IMR-90 (cell line): ENCODE measurements at regions not wholly inside any gene's neighbourhood (a gene's known extent, or its start where the extent isn't known, plus 50 kb on each side); places are given as distances from the start of the nearest gene placed in this dataset.

Source experiments
- BHLHE40 ChIP-seq: fragments of 150-350 bp; IDR thresholded peaks from 2 replicates; pipeline ENCODE4 v1.6.1; 2016; ENCODE audit warnings: mild to moderate bottlenecking, low read depth, low read length
- CTCF ChIP-seq: conservative IDR thresholded peaks from 2 replicates; pipeline ENCODE4 v1.5.1; 2012; ENCODE audit warnings: mild to moderate bottlenecking, low read depth, low read length, improper control_type of control experiment
- MAFK ChIP-seq: IDR thresholded peaks from 2 replicates; pipeline ENCODE4 v1.6.1; 2012; ENCODE audit warnings: low read depth, low read length, improper control_type of control experiment
- POLR2A ChIP-seq: IDR thresholded peaks from 2 replicates; pipeline ENCODE4 v1.6.1; 2012; ENCODE audit warnings: mild to moderate bottlenecking, low read depth, low read length
- RCOR1 ChIP-seq: IDR thresholded peaks from 2 replicates; pipeline ENCODE4 v1.6.1; 2012; ENCODE audit warnings: mild to moderate bottlenecking, low read length, improper control_type of control experiment; ENCODE audit not compliant: insufficient replicate concordance
- SMC3 ChIP-seq: fragments of 150-350 bp; IDR thresholded peaks from 2 replicates; pipeline ENCODE4 v1.6.1; 2016; ENCODE audit warnings: low read depth, mild to moderate bottlenecking, antibody characterized with exemption, low read length, moderate library complexity
- USF2 ChIP-seq: fragments of 150-350 bp; IDR thresholded peaks from 2 replicates; pipeline ENCODE4 v1.6.1; 2017; ENCODE audit warnings: mild to moderate bottlenecking, antibody characterized with exemption, low read length, low read depth

DNA sequence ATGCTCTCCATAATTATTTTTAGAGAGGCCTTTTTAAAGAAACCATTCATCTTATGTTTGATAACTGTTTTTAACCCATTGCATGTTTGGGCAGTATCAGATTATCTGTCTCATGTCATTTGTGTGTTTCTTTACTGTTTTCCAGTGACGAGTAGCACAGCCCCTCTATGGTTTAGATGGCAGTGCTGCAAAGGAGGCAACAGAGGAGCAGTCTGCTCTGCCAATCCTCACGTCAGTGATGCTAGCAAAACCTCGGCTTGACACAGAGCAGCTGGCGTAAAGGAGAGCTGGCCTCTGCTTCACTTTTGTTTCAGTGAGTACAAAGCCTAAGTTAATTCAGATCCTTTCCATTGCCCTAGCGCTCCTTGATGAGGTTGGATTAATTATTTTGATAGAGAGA is 80.4 kb upstream of the GARIN1A start:
- TF ChIP-seq CTCF (no peak), SMC3 (no peak), USF2 (no peak), POLR2A (no peak), MAFK (no peak), RCOR1 (no peak), BHLHE40 (no peak)
